PC-9 (cell line): ENCODE measurements at regions not wholly inside any gene's neighbourhood (a gene's known extent, or its start where the extent isn't known, plus 50 kb on each side); places are given as distances from the start of the nearest gene placed in this dataset.
"Not testable (repeated sequence)": the region's sequence is repeated elsewhere in the genome, so short reads cannot be mapped to it uniquely, and the experiment has no call there.

Source experiments
- BruUV-seq: library from RNA; stranded (reverse); fragments of 400-500 nt; replicated peaks from 2 replicates; lab custom pipeline; 2021; lab: Mats Ljungman, UMichigan
- CTCF ChIA-PET: fragments of 300-600 bp; sonication (Branson Sonifier 250); formaldehyde crosslinking; loops from one replicate; lab custom pipeline; 2022; ENCODE audit warnings: antibody characterized with exemption; lab: Charles Lee
- POLR2A ChIA-PET: fragments of 300-600 bp; sonication (Branson Sonifier 250); formaldehyde crosslinking; loops from one replicate; lab custom pipeline; 2022; ENCODE audit warnings: antibody characterized with exemption; ENCODE audit not compliant: unreplicated experiment; lab: Charles Lee
- DNase-seq, 2 experiments: peaks; one replicate each; pipeline versions ENCODE4 v3.0.0 to v3.0.0-alpha.2; 2015 to 2022; ENCODE audit warnings: mixed read lengths in 1 of 2
- H2AFZ ChIP-seq: fragments of 200-600 bp; sonication (generic); 2 replicates; pipeline ENCODE4 v1.8.1; 2017; ENCODE audit warnings: antibody characterized with exemption
- H3F3A ChIP-seq: fragments of 200-600 bp; sonication (generic); 2 replicates; pipeline ENCODE4 v1.8.1; 2017; ENCODE audit warnings: antibody characterized with exemption, mild to moderate bottlenecking, low read depth; ENCODE audit not compliant: insufficient read depth
- H3K27ac ChIP-seq: fragments of 200-600 bp; sonication (generic); 2 replicates; pipeline ENCODE4 v1.6.1; 2016; ENCODE audit warnings: mixed run types
- H3K27me3 ChIP-seq: fragments of 200-600 bp; sonication (generic); 2 replicates; pipeline ENCODE4 v1.6.1; 2016; ENCODE audit warnings: low read depth, mixed run types; ENCODE audit not compliant: insufficient read depth
- H3K36me3 ChIP-seq: fragments of 200-600 bp; sonication (generic); 2 replicates; pipeline ENCODE4 v1.6.1; 2016; ENCODE audit warnings: low read depth, mixed run types
- H3K4me1 ChIP-seq: fragments of 200-600 bp; sonication (generic); replicated peaks from 2 replicates; pipeline ENCODE4 v1.6.1; 2016; ENCODE audit warnings: mixed run types; ENCODE audit not compliant: insufficient read depth
- H3K4me2 ChIP-seq: fragments of 200-600 bp; sonication (generic); 2 replicates; pipeline ENCODE4 v1.6.1; 2017; ENCODE audit warnings: mixed run types
- H3K4me3 ChIP-seq: fragments of 200-600 bp; sonication (generic); 2 replicates; pipeline ENCODE4 v1.6.1; 2016; ENCODE audit warnings: mixed run types
- H3K79me2 ChIP-seq: fragments of 200-600 bp; sonication (generic); 2 replicates; pipeline ENCODE4 v1.6.1; 2017; ENCODE audit warnings: low read depth, mixed run types
- H3K9me2 ChIP-seq: fragments of 200-600 bp; sonication (generic); 2 replicates; pipeline ENCODE4 v1.8.1; 2017; ENCODE audit warnings: mild to moderate bottlenecking; ENCODE audit not compliant: insufficient read depth
- H3K9me3 ChIP-seq: fragments of 200-600 bp; sonication (generic); 2 replicates; pipeline ENCODE4 v1.8.1; 2016; ENCODE audit warnings: low read depth; ENCODE audit not compliant: insufficient read depth
- H4K20me1 ChIP-seq: fragments of 200-600 bp; sonication (generic); 2 replicates; pipeline ENCODE4 v1.8.1; 2017; ENCODE audit not compliant: insufficient read depth
- EZH2 ChIP-seq: fragments of 200-600 bp; sonication (generic); IDR thresholded peaks from 2 replicates; pipeline ENCODE4 v1.8.0; 2017; ENCODE audit warnings: antibody characterized with exemption, low read depth
- intact Hi-C: fragments of 100-400 bp; cut with micrococcal nuclease; formaldehyde crosslinking; loops from one replicate; pipeline ENCODE4 v1.10.0; 2022; ENCODE audit not compliant: unreplicated experiment
- TF ChIP-seq, protein P1 (sequence below): fragments of 200-600 bp; sonication (generic); conservative IDR thresholded peaks from 2 replicates; pipeline ENCODE4 v1.6.1; 2017; ENCODE audit warnings: mixed run types, antibody characterized with exemption, mild to moderate bottlenecking, moderate library complexity

DNA sequence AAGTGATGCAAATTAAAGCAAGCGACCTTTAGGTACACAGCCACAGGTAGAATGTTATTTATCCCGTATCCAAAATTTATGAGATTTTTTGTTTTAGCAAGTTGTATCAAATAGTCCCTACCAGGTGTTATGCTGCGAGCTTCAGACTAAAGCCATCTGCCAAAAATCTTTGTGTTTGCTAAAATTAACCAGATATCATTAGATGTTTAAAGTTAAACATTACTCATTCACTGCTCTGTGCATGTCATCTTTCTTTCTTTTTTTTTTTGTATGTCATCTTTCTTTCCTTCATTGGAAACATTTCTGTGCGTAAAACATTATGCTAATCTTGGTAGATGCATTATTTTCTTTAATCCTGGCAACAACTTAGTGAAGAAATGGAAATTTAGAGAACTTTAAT is 173.1 kb downstream of the FHIP1A start:
- no peaks in the 10 kb centered on the region for H3K79me2 ChIP-seq
- H3K36me3 ChIP-seq: no peaks in the 10 kb centered on the region; the same call in 1 of the 2 replicates
- no peaks in the 10 kb centered on the region for H3K27me3 ChIP-seq
- ChIA-PET POLR2A (no interaction called here), CTCF (no interaction called here)
- BruUV-seq: no TSS peak
- no peak for DNase-seq
- no peaks in the 10 kb centered on the region for H3K9me2 ChIP-seq
- no peak overlapping the region for H3K27ac ChIP-seq
- no peaks in the 10 kb centered on the region for H3K4me1 ChIP-seq
- H3K4me3 ChIP-seq: no peak overlapping the region
- no peak for TF ChIP-seq EZH2
- TF ChIP-seq, protein P1, sequence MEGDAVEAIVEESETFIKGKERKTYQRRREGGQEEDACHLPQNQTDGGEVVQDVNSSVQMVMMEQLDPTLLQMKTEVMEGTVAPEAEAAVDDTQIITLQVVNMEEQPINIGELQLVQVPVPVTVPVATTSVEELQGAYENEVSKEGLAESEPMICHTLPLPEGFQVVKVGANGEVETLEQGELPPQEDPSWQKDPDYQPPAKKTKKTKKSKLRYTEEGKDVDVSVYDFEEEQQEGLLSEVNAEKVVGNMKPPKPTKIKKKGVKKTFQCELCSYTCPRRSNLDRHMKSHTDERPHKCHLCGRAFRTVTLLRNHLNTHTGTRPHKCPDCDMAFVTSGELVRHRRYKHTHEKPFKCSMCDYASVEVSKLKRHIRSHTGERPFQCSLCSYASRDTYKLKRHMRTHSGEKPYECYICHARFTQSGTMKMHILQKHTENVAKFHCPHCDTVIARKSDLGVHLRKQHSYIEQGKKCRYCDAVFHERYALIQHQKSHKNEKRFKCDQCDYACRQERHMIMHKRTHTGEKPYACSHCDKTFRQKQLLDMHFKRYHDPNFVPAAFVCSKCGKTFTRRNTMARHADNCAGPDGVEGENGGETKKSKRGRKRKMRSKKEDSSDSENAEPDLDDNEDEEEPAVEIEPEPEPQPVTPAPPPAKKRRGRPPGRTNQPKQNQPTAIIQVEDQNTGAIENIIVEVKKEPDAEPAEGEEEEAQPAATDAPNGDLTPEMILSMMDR: no peak
- H2AFZ ChIP-seq: no peak overlapping the region
- H3F3A ChIP-seq: no peaks in the 10 kb centered on the region
- H4K20me1 ChIP-seq: no peaks in the 10 kb centered on the region
- intact Hi-C loops: no loop called here
- H3K9me3 ChIP-seq: no peaks in the 10 kb centered on the region
- H3K4me2 ChIP-seq: no peak overlapping the region

DNA sequence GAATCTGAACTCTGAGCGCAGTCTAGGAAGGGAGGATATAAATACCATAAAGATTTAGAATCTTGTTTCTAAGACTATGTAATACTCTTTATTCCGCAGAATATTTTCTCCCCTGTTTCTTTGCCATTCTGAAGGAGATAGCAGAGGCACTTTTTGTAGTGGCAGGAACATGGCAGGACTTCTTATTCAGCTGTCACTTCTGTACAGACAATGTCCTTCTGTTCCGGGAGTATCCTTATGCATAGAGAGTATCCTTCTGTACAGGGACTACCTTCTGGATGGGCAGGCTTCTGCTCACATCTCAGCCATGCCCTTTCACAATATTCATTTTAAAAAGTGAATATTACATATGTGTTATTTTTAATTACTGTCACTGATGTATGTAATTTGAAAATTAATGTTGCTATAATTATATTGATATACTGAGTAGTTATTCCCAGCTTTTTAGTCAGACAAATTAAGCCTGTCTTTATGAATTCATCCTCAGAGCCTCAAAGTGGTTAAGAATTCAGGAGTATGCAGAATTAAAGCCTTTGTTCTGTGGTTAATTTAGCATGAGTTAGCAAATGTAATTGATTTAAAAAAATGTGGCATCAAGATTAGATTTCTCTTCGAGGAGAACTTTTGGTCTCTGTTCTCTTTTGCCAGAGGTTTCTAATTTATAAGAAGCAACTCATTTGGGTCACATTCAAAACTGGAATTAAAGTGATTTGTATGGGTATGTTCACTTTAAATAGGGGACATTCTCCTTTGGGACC is 174.4 kb downstream of the FHIP1A start:
- Histone ChIP-seq H3K4me1 (no peaks in the 10 kb centered on the region), H3K36me3 (no peaks in the 10 kb centered on the region), H3K79me2 (no peaks in the 10 kb centered on the region), H3F3A (no peaks in the 10 kb centered on the region), H3K4me3 (no peak overlapping the region), H3K9me3 (no peaks in the 10 kb centered on the region), H3K27ac (no peak overlapping the region), H3K4me2 (no peak overlapping the region), H2AFZ (no peak overlapping the region), H3K27me3 (no peaks in the 10 kb centered on the region), H4K20me1 (no peaks in the 10 kb centered on the region), H3K9me2 (no peaks in the 10 kb centered on the region)
- POLR2A ChIA-PET: no interaction called here
- TF ChIP-seq EZH2: no peak
- TF ChIP-seq, protein P1: no peak
- DNase-seq: no peak
- intact Hi-C loops: no loop called here
- CTCF ChIA-PET: interaction anchor here (0.6 kb wide), 1 partner anchor 567 kb away, joined by 3 read pairs; no protein-coding TSS in a partner anchor
- BruUV-seq: no TSS peak

DNA sequence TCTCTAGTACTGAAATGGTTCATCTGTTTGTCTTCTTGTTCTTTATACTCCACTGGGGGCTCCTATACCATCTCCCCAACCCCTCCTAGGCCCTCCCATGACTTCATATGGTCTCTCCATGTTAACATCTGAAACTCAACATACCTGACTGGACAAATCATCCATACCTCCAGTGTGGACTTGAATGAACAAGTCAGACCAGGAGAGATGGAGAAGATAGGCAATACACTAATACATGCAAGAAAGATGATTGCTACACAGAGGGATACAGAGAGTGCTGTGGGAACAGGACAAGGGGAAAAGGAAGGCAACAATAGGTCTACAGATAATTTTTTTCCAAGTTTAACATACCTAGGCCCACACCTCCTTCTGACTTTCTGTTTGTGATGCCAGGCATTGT is 175.1 kb downstream of the FHIP1A start:
- Histone ChIP-seq H3K4me1 (no peaks in the 10 kb centered on the region), H3K36me3 (no peaks in the 10 kb centered on the region), H2AFZ (no peak overlapping the region), H3K27ac (no peak overlapping the region), H3K9me2 (no peaks in the 10 kb centered on the region), H3K4me2 (no peak overlapping the region), H3K79me2 (no peaks in the 10 kb centered on the region), H3K9me3 (no peaks in the 10 kb centered on the region), H3F3A (no peaks in the 10 kb centered on the region), H3K4me3 (no peak overlapping the region), H4K20me1 (no peaks in the 10 kb centered on the region), H3K27me3 (no peaks in the 10 kb centered on the region)
- ChIA-PET POLR2A (no interaction called here), CTCF (no interaction called here)
- intact Hi-C loops: no loop called here
- DNase-seq: no peak
- no peak for TF ChIP-seq EZH2
- TF ChIP-seq, protein P1: no peak
- BruUV-seq: no TSS peak

DNA sequence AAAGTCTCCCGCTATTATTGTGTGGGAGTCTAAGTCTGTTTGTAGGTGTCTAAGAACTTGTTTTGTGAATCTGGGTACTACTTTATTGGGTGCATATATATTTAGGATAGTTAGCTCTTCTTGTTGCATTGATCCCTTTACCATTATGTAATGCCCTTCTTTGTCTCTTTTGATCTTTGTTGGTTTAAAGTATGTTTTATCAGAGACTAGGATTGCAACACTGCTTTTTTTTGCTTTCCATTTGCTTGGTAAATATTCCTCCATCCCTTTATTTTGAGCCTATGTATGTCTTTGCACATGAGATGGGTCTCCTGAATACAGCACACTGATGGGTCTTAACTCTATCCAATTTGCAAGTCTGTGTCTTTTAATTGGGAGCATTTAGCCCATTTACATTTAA is 165.2 kb downstream of the GATB start:
- H2AFZ ChIP-seq, H3K9me2 ChIP-seq, H4K20me1 ChIP-seq, H3K79me2 ChIP-seq, DNase-seq, H3K9me3 ChIP-seq, BruUV-seq, H3K27me3 ChIP-seq, H3F3A ChIP-seq, CTCF ChIA-PET, H3K36me3 ChIP-seq, H3K4me3 ChIP-seq, H3K4me1 ChIP-seq, intact Hi-C loops, POLR2A ChIA-PET, H3K4me2 ChIP-seq, H3K27ac ChIP-seq: not testable (repeated sequence)

DNA sequence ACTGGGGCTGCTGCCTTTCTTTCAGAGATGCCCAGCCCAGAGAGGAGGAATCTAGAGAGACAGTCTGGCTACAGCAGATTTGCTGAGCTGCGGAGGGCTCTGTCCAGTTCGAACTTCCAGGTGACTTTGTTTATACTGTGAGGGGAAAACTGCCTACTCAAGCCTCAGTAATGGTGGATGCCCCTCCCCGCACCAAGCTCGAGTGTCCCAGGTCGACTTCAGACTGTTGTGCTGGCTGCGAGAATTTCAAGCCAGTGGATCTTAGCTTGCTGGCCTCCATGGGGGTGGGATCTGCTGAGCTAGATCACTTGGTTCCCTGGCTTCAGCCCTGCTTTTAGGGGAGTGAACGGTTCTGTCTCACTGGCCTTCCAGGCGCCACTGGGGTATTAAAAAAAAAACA is 163.1 kb downstream of the GATB start:
- intact Hi-C loops, CTCF ChIA-PET, BruUV-seq, POLR2A ChIA-PET, H2AFZ ChIP-seq, DNase-seq, H4K20me1 ChIP-seq, H3K4me1 ChIP-seq, H3K36me3 ChIP-seq, H3K9me2 ChIP-seq, H3K9me3 ChIP-seq, H3K79me2 ChIP-seq, H3K27me3 ChIP-seq, H3K4me3 ChIP-seq, H3F3A ChIP-seq, H3K4me2 ChIP-seq, H3K27ac ChIP-seq: not testable (repeated sequence)
